Kidney (tissue), 13 donors: ENCODE measurements at regions not wholly inside any gene's neighbourhood (a gene's known extent, or its start where the extent isn't known, plus 50 kb on each side); places are given as distances from the start of the nearest gene placed in this dataset.

ENCODE experiments used
- DNase-seq, 5 donors: peaks; one replicate each; pipeline ENCODE4 v3.0.0-alpha.2; 2013 to 2020
- FAIRE-seq: peaks from 2 replicates; lab custom pipeline; 2012; peaks lifted over from hg19 to GRCh38; lab: Jason Lieb, UNC
- H3K27ac ChIP-seq, 2 donors: one replicate each; pipeline ENCODE4 v1.7.0; 2013; ENCODE audit warnings: low read depth in 2 of 2, low read length in 2 of 2, inconsistent platforms in 1 of 2
- H3K27me3 ChIP-seq: one replicate; pipeline ENCODE4 v1.7.1; 2013; ENCODE audit warnings: low read length, inconsistent platforms; ENCODE audit not compliant: control insufficient read depth, insufficient read depth
- H3K36me3 ChIP-seq, 3 donors: one replicate each; pipeline versions ENCODE4 v1.7.0 to v1.7.1; 2013; ENCODE audit warnings: low read length in 3 of 3, control low read depth in 1 of 3, inconsistent platforms in 1 of 3; ENCODE audit not compliant: insufficient read depth in 3 of 3, control insufficient read depth in 2 of 3
- H3K4me1 ChIP-seq, 3 donors: one replicate each; pipeline versions ENCODE4 v1.7.0 to v1.7.1; 2013; ENCODE audit warnings: low read length in 3 of 3, inconsistent platforms in 1 of 3, low read depth in 1 of 3; ENCODE audit not compliant: control insufficient read depth in 2 of 3, insufficient read depth in 2 of 3
- H3K4me3 ChIP-seq, 3 donors: one replicate each; pipeline versions ENCODE4 v1.7.0 to v1.8.1; 2013; ENCODE audit warnings: low read length in 3 of 3, control low read depth in 1 of 3, inconsistent platforms in 1 of 3
- H3K9ac ChIP-seq, 3 donors: one replicate each; pipeline versions ENCODE4 v1.7.0 to v1.7.1; 2013; ENCODE audit warnings: low read length in 3 of 3, control low read depth in 1 of 3, inconsistent platforms in 1 of 3
- H3K9me3 ChIP-seq, 3 donors: one replicate each; pipeline versions ENCODE4 v1.7.0 to v1.7.1; 2013; ENCODE audit warnings: low read length in 3 of 3, control low read depth in 1 of 3, inconsistent platforms in 1 of 3; ENCODE audit not compliant: control insufficient read depth in 2 of 3, insufficient read depth in 1 of 3
- CTCF ChIP-seq: IDR thresholded peaks from 3 replicates; pipeline ENCODE4 v1.5.1; 2012; ENCODE audit warnings: mild to moderate bottlenecking, moderate library complexity, borderline replicate concordance; ENCODE audit not compliant: insufficient read depth; ENCODE audit errors: extremely low read depth
- intact Hi-C: fragments of 100-400 bp; cut with DNase I; formaldehyde crosslinking; loops from one replicate; pipeline ENCODE4 v1.11.1; 2022
- donor health status: control.
- donor health status: control.
- donor health status: control.
- donor health status: control.
- donor health status: control.
- donor health status: DM: yes; HTN: yes; CAD: no.
- donor health status: Normal renal cell carcinoma (clear cell type).

- DNase-seq (peak; percentile 91 to 96 (median 92)), FAIRE-seq (no peak)
- intact Hi-C loops, result no loop called here
- no peaks in the 10 kb centered on the region for H3K27me3 ChIP-seq
- H3K9ac ChIP-seq, result no peak overlapping the region
- TF ChIP-seq CTCF, result no peak
- no peaks in the 10 kb centered on the region for H3K9me3 ChIP-seq
- no peak overlapping the region for H3K27ac ChIP-seq
- no peaks in the 10 kb centered on the region for H3K36me3 ChIP-seq
- H3K4me3 ChIP-seq, result peak overlapping the region in 1 of 3 donors; percentile 77
- H3K4me1 ChIP-seq, result peaks cover 0 to 17% (median 6%) of the 10 kb centered on the region in 3 donors
Observed at GRCh38 chr4:153151535-153152455, 52.4 kb upstream of the TRIM2 start.

- Histone ChIP-seq H3K9me3 (no peaks in the 10 kb centered on the region), H3K27ac (peak overlapping the region; percentile 75 to 79), H3K4me3 (peak overlapping the region; percentile 62 to 84 (median 77)), H3K27me3 (no peaks in the 10 kb centered on the region), H3K36me3 (no peaks in the 10 kb centered on the region), H3K9ac (peak overlapping the region; percentile 49 to 69 (median 52)), H3K4me1 (peaks cover 0 to 17% (median 12%) of the 10 kb centered on the region in 3 donors)
- peak; percentile 78 to 87 (median 81) for DNase-seq
- intact Hi-C loops, result no loop called here
- no peak for TF ChIP-seq CTCF
- FAIRE-seq, result no peak
Observed at GRCh38 chr4:153152501-153153338, 51.5 kb upstream of the TRIM2 start.

- DNase-seq (peak; percentile 65 to 86 (median 75)), FAIRE-seq (no peak)
- H3K4me1 ChIP-seq, result peaks cover 0 to 17% (median 12%) of the 10 kb centered on the region in 3 donors
- peak overlapping the region; percentile 75 to 79 for H3K27ac ChIP-seq
- no peaks in the 10 kb centered on the region for H3K9me3 ChIP-seq
- no peaks in the 10 kb centered on the region for H3K36me3 ChIP-seq
- peak overlapping the region; percentile 37 to 49 (median 42) for H3K9ac ChIP-seq
- peak overlapping the region; percentile 62 to 84 (median 77) for H3K4me3 ChIP-seq
- no peaks in the 10 kb centered on the region for H3K27me3 ChIP-seq
- intact Hi-C loops, result no loop called here
- TF ChIP-seq CTCF, result no peak
Observed at GRCh38 chr4:153153339-153153871, 50.8 kb upstream of the TRIM2 start.
